Amniotic epithelial cell (primary cell): ENCODE measurements at regions not wholly inside any gene's neighbourhood (a gene's known extent, or its start where the extent isn't known, plus 50 kb on each side); places are given as distances from the start of the nearest gene placed in this dataset.

ENCODE experiments used
- DNase-seq: peaks from one replicate; pipeline ENCODE4 v3.0.0-alpha.2; 2010; ENCODE audit warnings: low read depth

GRCh38 chr12:45627407-45628069, 102.0 kb upstream of the ARID2 start:
- DNase-seq, result no peak

DNA sequence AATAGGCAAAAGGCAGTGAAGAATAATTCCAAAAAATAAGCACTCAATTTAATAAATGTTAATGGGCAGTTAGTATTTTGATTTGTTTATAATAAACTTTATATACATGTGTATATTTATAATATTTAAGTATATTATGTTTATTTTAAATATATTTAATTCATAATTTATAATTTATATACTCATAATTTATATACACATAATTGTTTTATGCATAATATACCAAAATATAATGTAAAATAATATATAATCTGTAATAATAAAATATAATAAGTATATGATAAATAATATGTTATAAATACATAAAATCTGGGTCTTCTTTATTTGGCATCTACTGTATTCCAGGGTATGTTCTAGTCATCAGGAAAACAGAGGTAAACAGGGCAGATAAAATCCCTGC, 100.2 kb upstream of the ARID2 start:
- no peak for DNase-seq

GRCh38 chr12:45633733-45634132, 95.8 kb upstream of the ARID2 start:
- no peak for DNase-seq

- no peak for DNase-seq
Measured at GRCh38 chr12:45634273-45634917, 95.1 kb upstream of the ARID2 start.

DNA sequence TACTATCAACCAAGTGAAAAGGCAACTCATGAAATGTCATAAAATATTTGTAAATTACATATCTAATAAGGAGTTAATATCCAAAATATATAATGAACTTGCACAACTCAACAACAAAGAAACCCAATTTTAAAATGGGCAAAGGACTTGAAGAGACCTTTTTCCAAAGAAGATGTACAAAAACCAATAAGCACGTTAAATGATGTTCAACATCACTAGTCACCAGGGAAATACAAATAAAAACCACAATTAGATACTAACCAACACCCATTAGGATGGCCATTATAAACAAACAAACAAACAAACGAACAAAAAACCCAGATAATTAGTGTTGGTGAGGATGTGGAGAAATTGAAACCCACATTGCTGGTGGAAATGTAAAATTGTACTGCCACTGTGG, 92.3 kb upstream of the ARID2 start:
- DNase-seq, result no peak

- peak; percentile 60 for DNase-seq
Measured at GRCh38 chr12:45637706-45638105, 91.8 kb upstream of the ARID2 start.

DNA sequence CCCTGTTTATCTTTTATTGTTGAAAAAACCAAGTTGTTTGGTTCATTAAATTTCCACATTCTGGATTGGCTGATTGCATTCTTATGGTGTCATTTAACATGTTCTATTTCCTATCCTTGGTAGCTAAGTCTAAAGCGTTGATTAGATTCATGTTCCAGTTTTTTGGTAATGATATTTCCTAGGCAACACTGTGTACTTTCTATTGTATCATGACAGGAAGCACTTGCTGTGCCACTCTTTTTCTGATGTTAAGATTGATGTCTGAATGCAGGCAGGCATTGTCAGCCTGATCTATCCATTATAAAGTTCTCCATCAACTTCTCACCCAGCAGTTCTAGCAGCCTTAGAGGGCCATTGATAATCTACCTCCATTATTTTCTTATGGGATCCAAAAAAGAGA, 91.1 kb upstream of the ARID2 start:
- DNase-seq, result no peak

DNA sequence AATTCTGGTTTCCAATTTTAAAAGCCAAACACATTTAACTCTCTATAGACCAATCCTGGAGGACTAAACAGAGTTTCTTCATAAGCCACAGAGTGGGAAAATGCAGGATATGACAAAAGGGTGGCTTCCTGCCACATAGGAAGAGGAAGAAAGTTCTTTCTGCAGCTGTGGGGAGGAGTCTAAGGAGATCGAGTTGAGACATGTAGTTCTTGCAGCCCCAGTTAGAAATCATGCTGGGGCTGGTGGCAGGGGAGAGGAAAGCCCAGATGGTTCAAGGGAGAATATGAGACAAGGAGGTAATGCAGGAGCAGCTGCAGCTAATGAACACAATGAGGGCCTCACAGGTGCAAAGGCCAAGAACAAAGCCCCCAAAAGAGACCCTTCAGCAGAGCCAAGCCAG, 85.0 kb upstream of the ARID2 start:
- DNase-seq, result peak; percentile 34

DNA sequence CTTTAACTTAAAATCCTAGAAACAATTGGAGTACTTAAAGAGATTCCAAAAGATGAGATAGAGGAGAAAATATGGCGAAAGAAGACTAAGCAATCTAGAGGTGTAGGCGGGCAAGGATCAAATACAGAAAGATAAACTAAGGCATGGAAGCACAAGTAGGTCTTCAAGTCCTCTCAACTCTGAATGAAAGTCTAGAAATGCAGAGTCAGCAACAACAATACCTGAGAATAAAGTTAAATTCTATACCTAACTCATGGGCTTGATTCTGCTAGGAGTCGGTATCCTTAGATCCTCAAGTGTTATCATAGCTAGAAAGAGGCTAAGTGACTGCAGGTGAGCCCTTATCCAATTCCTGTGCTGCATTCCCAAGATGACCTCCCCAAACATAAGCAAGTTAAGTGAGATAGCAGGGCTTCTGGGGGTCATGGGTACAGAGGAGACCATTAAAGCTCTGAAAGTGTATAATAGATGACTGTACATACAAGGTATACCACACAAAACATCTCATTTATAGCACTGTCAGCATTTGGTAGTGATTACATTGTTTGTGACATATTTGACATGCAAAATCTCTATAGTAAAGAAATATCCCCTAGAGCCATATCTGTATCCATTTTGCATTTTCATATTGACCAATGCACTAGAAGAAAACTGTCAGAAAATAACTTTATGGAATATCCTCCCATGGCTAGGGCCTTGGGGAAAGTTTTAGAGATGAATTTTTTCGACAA, 82.5 kb upstream of the ARID2 start:
- DNase-seq, result no peak

- DNase-seq, result no peak
Measured at GRCh38 chr12:45648070-45648469, 81.4 kb upstream of the ARID2 start.

GRCh38 chr12:45651029-45651428, 78.5 kb upstream of the ARID2 start:
- DNase-seq, result no peak

GRCh38 chr12:45654002-45654665, 75.4 kb upstream of the ARID2 start:
- no peak for DNase-seq

DNA sequence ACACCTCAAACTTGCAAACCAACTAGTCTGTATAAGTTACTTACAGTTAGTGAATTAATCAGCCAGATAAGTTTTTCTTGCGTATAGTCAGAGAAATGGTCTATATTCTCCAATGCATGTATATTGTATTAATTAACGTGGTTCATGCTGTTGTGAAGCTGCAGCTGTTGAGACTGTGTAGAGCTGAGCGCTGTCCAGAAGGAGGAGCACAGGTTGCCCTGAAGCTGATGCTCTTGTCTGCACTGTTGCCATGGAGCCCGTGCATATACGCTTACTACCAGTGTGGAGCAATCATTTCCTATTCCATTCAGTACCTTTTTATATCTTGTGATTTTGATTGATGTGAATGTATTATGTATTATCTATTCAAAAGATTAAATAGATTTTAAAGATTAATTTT, 74.3 kb upstream of the ARID2 start:
- peak; percentile 77 for DNase-seq

DNA sequence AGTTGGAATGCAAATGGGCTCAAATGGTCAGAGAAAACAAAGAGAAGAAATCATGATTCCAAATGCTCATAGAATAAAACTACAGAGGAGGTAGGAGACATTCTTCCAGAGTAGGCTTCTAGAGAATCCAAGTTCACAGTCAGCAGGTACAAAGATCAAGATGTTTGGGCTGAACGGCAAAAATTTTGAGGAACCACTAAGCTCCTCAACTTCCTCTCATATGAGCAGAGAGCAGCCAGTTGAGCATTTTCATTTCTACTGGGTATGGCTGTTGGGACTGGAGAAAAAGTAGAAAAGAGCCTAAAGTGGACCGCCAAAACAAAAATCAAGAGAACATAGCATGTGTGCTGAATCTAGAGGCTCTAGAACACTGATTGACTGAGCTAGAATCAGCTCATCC, 73.8 kb upstream of the ARID2 start:
- DNase-seq, result no peak

DNA sequence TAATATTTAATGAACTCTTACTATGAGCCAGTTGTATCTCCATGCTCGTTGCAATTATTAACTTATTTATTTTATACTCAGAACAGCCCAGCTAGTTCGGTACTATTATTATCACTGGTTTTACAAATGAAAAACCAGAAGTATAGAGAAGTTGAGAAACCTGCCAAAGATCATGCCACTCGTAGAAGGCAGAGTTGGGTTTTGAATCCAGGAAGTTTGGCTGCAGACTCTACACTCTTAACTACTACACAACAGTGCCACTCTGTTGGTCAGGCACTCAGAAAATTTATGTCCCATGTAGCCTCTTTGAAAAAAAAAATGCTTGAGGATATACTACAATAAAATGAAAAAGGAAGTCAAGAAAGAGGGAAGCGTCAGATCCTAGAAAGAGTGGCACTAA, 71.5 kb upstream of the ARID2 start:
- no peak for DNase-seq

GRCh38 chr12:45660330-45660729, 69.2 kb upstream of the ARID2 start:
- DNase-seq, result peak; percentile 62

GRCh38 chr12:45663455-45663854, 66.1 kb upstream of the ARID2 start:
- DNase-seq, result no peak

GRCh38 chr12:45665941-45666340, 63.6 kb upstream of the ARID2 start:
- DNase-seq, result no peak

- DNase-seq, result no peak
Measured at GRCh38 chr12:45666396-45666795, 63.1 kb upstream of the ARID2 start.

DNA sequence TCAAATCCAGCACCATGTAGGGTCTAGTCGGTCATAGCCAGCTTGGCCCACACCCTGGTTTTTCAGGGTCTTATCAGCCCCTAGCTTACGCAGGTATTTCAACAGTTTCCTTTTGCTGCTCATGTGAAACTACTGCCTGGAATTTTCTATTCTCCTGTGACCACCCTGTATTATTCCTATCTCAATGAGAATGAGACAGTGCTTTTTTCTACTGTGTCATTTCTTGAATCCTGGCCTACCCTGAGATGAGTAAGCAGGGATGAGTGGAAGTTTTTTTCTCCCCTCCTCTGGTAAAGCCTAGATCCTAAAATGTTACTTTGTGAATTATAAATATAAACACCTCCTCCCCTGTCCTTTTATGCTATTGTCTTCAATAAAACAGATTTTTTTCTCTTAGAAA, 62.7 kb upstream of the ARID2 start:
- DNase-seq, result no peak

GRCh38 chr12:45667761-45668160, 61.7 kb upstream of the ARID2 start:
- no peak for DNase-seq

DNA sequence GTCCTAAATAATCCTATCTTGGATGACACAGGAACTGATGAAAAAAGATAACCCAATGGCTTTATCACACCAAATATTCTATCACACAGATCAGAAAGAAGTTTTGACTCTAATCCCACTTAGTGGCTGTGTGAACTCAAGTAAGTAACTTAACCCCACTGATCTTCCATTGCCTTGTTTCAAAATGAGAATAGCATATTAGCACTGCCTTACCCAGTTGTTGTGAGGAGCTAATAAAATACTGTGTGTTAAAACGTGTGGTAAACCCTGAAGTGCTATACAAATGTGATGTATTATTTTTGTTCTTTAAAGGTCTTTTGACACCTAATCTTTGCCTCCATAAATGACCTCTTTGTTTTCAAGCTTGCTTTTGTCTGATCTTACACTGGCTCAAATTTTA, 60.9 kb upstream of the ARID2 start:
- DNase-seq, result no peak

- DNase-seq, result peak; percentile 80
Measured at GRCh38 chr12:45669093-45669492, 60.4 kb upstream of the ARID2 start.
